ENCODE measurements at regions not wholly inside any gene's neighbourhood (a gene's known extent, or its start where the extent isn't known, plus 50 kb on each side); places are given as distances from the start of the nearest gene placed in this dataset.

GRCh38 chr4:155515444-155516075 is 138.8 kb upstream of the MAP9 start:
- DNase-seq (ENCODE audit: low spot score in 2 of 2, unreplicated experiment in 2 of 2), result no peak
- H3K9me3 Mint-ChIP-seq, result peaks cover 7% of the 10 kb centered on the region

GRCh38 chr4:155514628-155515027 is 137.9 kb upstream of the MAP9 start:
- no peaks in the 10 kb centered on the region for H3K36me3 Mint-ChIP-seq
- H3K27me3 Mint-ChIP-seq (ENCODE audit: low read depth), result no peaks in the 10 kb centered on the region
- no peak overlapping the region for H3K27ac Mint-ChIP-seq
- peaks cover 4% of the 10 kb centered on the region for H3K9me3 Mint-ChIP-seq
- no peak for DNase-seq (ENCODE audit: low spot score in 2 of 2, unreplicated experiment in 2 of 2)
- H3K4me1 Mint-ChIP-seq, result peaks cover 6% of the 10 kb centered on the region
- TF ChIP-seq CTCF (IDR thresholded peaks at IDR 0.05; ENCODE audit: unreplicated experiment), result no peak
- H3K4me3 Mint-ChIP-seq, result no peak overlapping the region

More at GRCh38 chr4:155515444-155516075, 138.8 kb upstream of the MAP9 start:
- TF ChIP-seq CTCF (IDR thresholded peaks at IDR 0.05; ENCODE audit: unreplicated experiment), result no peak
- H3K27ac Mint-ChIP-seq, result no peak overlapping the region
- H3K36me3 Mint-ChIP-seq, result peaks cover under 1% of the 10 kb centered on the region
- no peaks in the 10 kb centered on the region for H3K4me1 Mint-ChIP-seq
- H3K4me3 Mint-ChIP-seq, result no peak overlapping the region
- H3K27me3 Mint-ChIP-seq (ENCODE audit: low read depth), result no peaks in the 10 kb centered on the region

- H3K9me3 Mint-ChIP-seq, result no peaks in the 10 kb centered on the region
- no peak for DNase-seq (ENCODE audit: low spot score in 2 of 2, unreplicated experiment in 2 of 2)
- H3K27ac Mint-ChIP-seq, result no peak overlapping the region
- H3K36me3 Mint-ChIP-seq, result no peaks in the 10 kb centered on the region
- TF ChIP-seq CTCF (IDR thresholded peaks at IDR 0.05; ENCODE audit: unreplicated experiment), result no peak
- H3K27me3 Mint-ChIP-seq (ENCODE audit: low read depth), result no peaks in the 10 kb centered on the region
- H3K4me3 Mint-ChIP-seq, result no peak overlapping the region
- peaks cover 13% of the 10 kb centered on the region for H3K4me1 Mint-ChIP-seq
These were observed 136.1 kb upstream of the MAP9 start for GRCh38 chr4:155512817-155513216.

GRCh38 chr4:155512046-155512445 is 135.3 kb upstream of the MAP9 start:
- Mint-ChIP-seq H3K27ac (no peak overlapping the region), H3K27me3 (ENCODE audit: low read depth) (no peaks in the 10 kb centered on the region), H3K4me3 (no peak overlapping the region), H3K36me3 (no peaks in the 10 kb centered on the region), H3K4me1 (peaks cover 18% of the 10 kb centered on the region), H3K9me3 (no peaks in the 10 kb centered on the region)
- no peak for TF ChIP-seq CTCF (IDR thresholded peaks at IDR 0.05; ENCODE audit: unreplicated experiment)
- DNase-seq (ENCODE audit: low spot score in 2 of 2, unreplicated experiment in 2 of 2), result no peak

- Mint-ChIP-seq H3K36me3 (no peaks in the 10 kb centered on the region), H3K9me3 (no peaks in the 10 kb centered on the region), H3K4me1 (peaks cover 27% of the 10 kb centered on the region), H3K4me3 (no peak overlapping the region), H3K27me3 (ENCODE audit: low read depth) (no peaks in the 10 kb centered on the region), H3K27ac (no peak overlapping the region)
- no peak for DNase-seq (ENCODE audit: low spot score in 2 of 2, unreplicated experiment in 2 of 2)
- no peak for TF ChIP-seq CTCF (IDR thresholded peaks at IDR 0.05; ENCODE audit: unreplicated experiment)
These were observed 134.0 kb upstream of the MAP9 start for GRCh38 chr4:155510771-155511170.

GRCh38 chr4:155509555-155509954 is 132.8 kb upstream of the MAP9 start:
- H3K27ac Mint-ChIP-seq, result peak overlapping the region; percentile 61
- no peak for TF ChIP-seq CTCF (IDR thresholded peaks at IDR 0.05; ENCODE audit: unreplicated experiment)
- DNase-seq (ENCODE audit: low spot score in 2 of 2, unreplicated experiment in 2 of 2), result no peak
- H3K36me3 Mint-ChIP-seq, result no peaks in the 10 kb centered on the region
- no peaks in the 10 kb centered on the region for H3K27me3 Mint-ChIP-seq (ENCODE audit: low read depth)
- no peaks in the 10 kb centered on the region for H3K9me3 Mint-ChIP-seq
- H3K4me3 Mint-ChIP-seq, result no peak overlapping the region
- H3K4me1 Mint-ChIP-seq, result peaks cover 32% of the 10 kb centered on the region

All from mesothelial cell of epicardium (in vitro differentiated cells).